ENCODE measurements at regions not wholly inside any gene's neighbourhood (a gene's known extent, or its start where the extent isn't known, plus 50 kb on each side); places are given as distances from the start of the nearest gene placed in this dataset.

GRCh38 chr2:83742117-83742782 is 716.8 kb downstream of the SUCLG1 start:
- Histone ChIP-seq H2AFZ (ENCODE audit: low read depth, low read length, severe bottlenecking) (no peak overlapping the region), H3K79me2 (ENCODE audit: insufficient read depth, low read length) (no peaks in the 10 kb centered on the region), H3K9ac (ENCODE audit: low read length) (no peak overlapping the region), H3K4me3 (ENCODE audit: insufficient read depth, low read length, poor library complexity, severe bottlenecking) (no peak overlapping the region), H3F3A (ENCODE audit: insufficient read depth) (no peaks in the 10 kb centered on the region), H3K4me2 (ENCODE audit: low read depth, low read length, poor library complexity, severe bottlenecking) (no peak overlapping the region), H3K36me3 (ENCODE audit: low read length) (no peaks in the 10 kb centered on the region), H3K27me3 (ENCODE audit: low read length) (no peaks in the 10 kb centered on the region), H3K27ac (ENCODE audit: low read depth, low read length) (no peak overlapping the region), H3K9me3 (ENCODE audit: insufficient read depth, low read length) (no peaks in the 10 kb centered on the region), H3K9me2 (replicated peaks; ENCODE audit: insufficient read depth, low read length) (no peaks in the 10 kb centered on the region), H4K20me1 (ENCODE audit: low read depth, low read length) (no peaks in the 10 kb centered on the region)
- TF ChIP-seq, protein P1, sequence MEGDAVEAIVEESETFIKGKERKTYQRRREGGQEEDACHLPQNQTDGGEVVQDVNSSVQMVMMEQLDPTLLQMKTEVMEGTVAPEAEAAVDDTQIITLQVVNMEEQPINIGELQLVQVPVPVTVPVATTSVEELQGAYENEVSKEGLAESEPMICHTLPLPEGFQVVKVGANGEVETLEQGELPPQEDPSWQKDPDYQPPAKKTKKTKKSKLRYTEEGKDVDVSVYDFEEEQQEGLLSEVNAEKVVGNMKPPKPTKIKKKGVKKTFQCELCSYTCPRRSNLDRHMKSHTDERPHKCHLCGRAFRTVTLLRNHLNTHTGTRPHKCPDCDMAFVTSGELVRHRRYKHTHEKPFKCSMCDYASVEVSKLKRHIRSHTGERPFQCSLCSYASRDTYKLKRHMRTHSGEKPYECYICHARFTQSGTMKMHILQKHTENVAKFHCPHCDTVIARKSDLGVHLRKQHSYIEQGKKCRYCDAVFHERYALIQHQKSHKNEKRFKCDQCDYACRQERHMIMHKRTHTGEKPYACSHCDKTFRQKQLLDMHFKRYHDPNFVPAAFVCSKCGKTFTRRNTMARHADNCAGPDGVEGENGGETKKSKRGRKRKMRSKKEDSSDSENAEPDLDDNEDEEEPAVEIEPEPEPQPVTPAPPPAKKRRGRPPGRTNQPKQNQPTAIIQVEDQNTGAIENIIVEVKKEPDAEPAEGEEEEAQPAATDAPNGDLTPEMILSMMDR (IDR thresholded peaks at IDR 0.05; ENCODE audit: insufficient read depth, low read length, poor library complexity, severe bottlenecking), result no peak
- TF ChIP-seq EZH2phosphoT487 (conservative IDR thresholded peaks at IDR 0.05; ENCODE audit: low read length), result no peak

DNA sequence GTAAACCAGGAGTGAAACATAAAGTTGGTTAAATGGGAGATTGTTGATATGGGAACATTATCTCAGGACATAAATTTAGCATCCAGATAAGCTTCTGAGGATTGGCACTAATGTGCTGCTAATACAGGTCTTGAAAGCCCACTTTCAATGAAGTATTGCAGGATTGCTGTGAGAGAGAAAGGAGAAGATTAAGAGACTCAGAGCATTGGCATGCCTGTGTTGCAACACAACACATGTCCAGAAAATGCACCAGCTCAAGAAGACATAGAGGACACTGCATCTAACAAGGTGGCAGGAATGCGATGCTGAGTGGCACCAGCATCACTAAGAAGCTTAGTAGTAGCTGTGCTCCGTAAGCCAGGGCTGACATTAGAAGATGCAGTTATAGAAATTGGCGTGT is 728.9 kb downstream of the SUCLG1 start:
- Histone ChIP-seq H3K4me2 (ENCODE audit: low read depth, low read length, poor library complexity, severe bottlenecking) (no peak overlapping the region), H3K27me3 (ENCODE audit: low read length) (no peaks in the 10 kb centered on the region), H3K27ac (ENCODE audit: low read depth, low read length) (no peak overlapping the region), H3K9ac (ENCODE audit: low read length) (no peak overlapping the region), H3F3A (ENCODE audit: insufficient read depth) (no peaks in the 10 kb centered on the region), H2AFZ (ENCODE audit: low read depth, low read length, severe bottlenecking) (no peak overlapping the region), H3K4me3 (ENCODE audit: insufficient read depth, low read length, poor library complexity, severe bottlenecking) (no peak overlapping the region), H3K9me2 (replicated peaks; ENCODE audit: insufficient read depth, low read length) (no peaks in the 10 kb centered on the region), H4K20me1 (ENCODE audit: low read depth, low read length) (no peaks in the 10 kb centered on the region), H3K36me3 (ENCODE audit: low read length) (no peaks in the 10 kb centered on the region), H3K9me3 (ENCODE audit: insufficient read depth, low read length) (no peaks in the 10 kb centered on the region), H3K79me2 (ENCODE audit: insufficient read depth, low read length) (no peaks in the 10 kb centered on the region)
- TF ChIP-seq, protein P1 (IDR thresholded peaks at IDR 0.05; ENCODE audit: insufficient read depth, low read length, poor library complexity, severe bottlenecking), result no peak
- no peak for TF ChIP-seq EZH2phosphoT487 (conservative IDR thresholded peaks at IDR 0.05; ENCODE audit: low read length)

GRCh38 chr2:83725735-83726134 is 733.3 kb downstream of the SUCLG1 start:
- no peaks in the 10 kb centered on the region for H3K9me2 ChIP-seq (replicated peaks; ENCODE audit: insufficient read depth, low read length)
- no peak overlapping the region for H2AFZ ChIP-seq (ENCODE audit: low read depth, low read length, severe bottlenecking)
- H3K9me3 ChIP-seq (ENCODE audit: insufficient read depth, low read length), result no peaks in the 10 kb centered on the region
- H3K79me2 ChIP-seq (ENCODE audit: insufficient read depth, low read length), result no peaks in the 10 kb centered on the region
- no peaks in the 10 kb centered on the region for H3F3A ChIP-seq (ENCODE audit: insufficient read depth)
- no peaks in the 10 kb centered on the region for H4K20me1 ChIP-seq (ENCODE audit: low read depth, low read length)
- no peak overlapping the region for H3K4me3 ChIP-seq (ENCODE audit: insufficient read depth, low read length, poor library complexity, severe bottlenecking)
- no peak overlapping the region for H3K27ac ChIP-seq (ENCODE audit: low read depth, low read length)
- no peak overlapping the region for H3K4me2 ChIP-seq (ENCODE audit: low read depth, low read length, poor library complexity, severe bottlenecking)
- no peaks in the 10 kb centered on the region for H3K27me3 ChIP-seq (ENCODE audit: low read length)
- no peaks in the 10 kb centered on the region for H3K36me3 ChIP-seq (ENCODE audit: low read length)
- TF ChIP-seq EZH2phosphoT487 (conservative IDR thresholded peaks at IDR 0.05; ENCODE audit: low read length), result no peak
- TF ChIP-seq, protein P1 (IDR thresholded peaks at IDR 0.05; ENCODE audit: insufficient read depth, low read length, poor library complexity, severe bottlenecking), result no peak
- H3K9ac ChIP-seq (ENCODE audit: low read length), result no peak overlapping the region

Data from SU-DHL-6 (cell line).